Stimulated activated CD8-positive, alpha-beta memory T cell treated with anti-CD3 and anti-CD28 coated beads, Interleukin-7, amount 100 ng/mL, for 48 hours (primary cell): ENCODE measurements at regions not wholly inside any gene's neighbourhood (a gene's known extent, or its start where the extent isn't known, plus 50 kb on each side); places are given as distances from the start of the nearest gene placed in this dataset.

Experiments
- DNase-seq, 2 donors: peaks; one replicate each; pipeline ENCODE4 v3.0.0-alpha.2; 2020; ENCODE audit warnings: low read depth in 1 of 2; ENCODE audit errors: extremely low read depth in 1 of 2

GRCh38 chr4:1500231-1500965, 94.2 kb upstream of the NKX1-1 start:
- no peak for DNase-seq

- no peak for DNase-seq
These were observed 93.2 kb upstream of the NKX1-1 start for GRCh38 chr4:1499465-1499864.

- no peak for DNase-seq
These were observed 91.1 kb upstream of the NKX1-1 start for GRCh38 chr4:1497189-1497801.

GRCh38 chr4:1496116-1496642, 89.9 kb upstream of the NKX1-1 start:
- DNase-seq: no peak

GRCh38 chr4:1495416-1496115, 89.3 kb upstream of the NKX1-1 start:
- DNase-seq: no peak

GRCh38 chr4:1494416-1495315, 88.4 kb upstream of the NKX1-1 start:
- DNase-seq: no peak

GRCh38 chr4:1493540-1494287, 87.5 kb upstream of the NKX1-1 start:
- DNase-seq: no peak

- no peak for DNase-seq
These were observed 86.7 kb upstream of the NKX1-1 start for GRCh38 chr4:1492651-1493539.

- no peak for DNase-seq
These were observed 85.9 kb upstream of the NKX1-1 start for GRCh38 chr4:1492142-1492457.

- no peak for DNase-seq
These were observed 85.3 kb upstream of the NKX1-1 start for GRCh38 chr4:1491328-1492141.

- no peak for DNase-seq
These were observed 84.5 kb upstream of the NKX1-1 start for GRCh38 chr4:1490654-1491327.

GRCh38 chr4:1490011-1490653, 83.9 kb upstream of the NKX1-1 start:
- no peak for DNase-seq

GRCh38 chr4:1489639-1489995, 83.4 kb upstream of the NKX1-1 start:
- no peak for DNase-seq

- no peak for DNase-seq
These were observed 82.8 kb upstream of the NKX1-1 start for GRCh38 chr4:1488831-1489638.

GRCh38 chr4:1488357-1488756, 82.1 kb upstream of the NKX1-1 start:
- DNase-seq: no peak

- DNase-seq: no peak
These were observed 81.5 kb upstream of the NKX1-1 start for GRCh38 chr4:1487761-1488160.

GRCh38 chr4:1487106-1487505, 80.9 kb upstream of the NKX1-1 start:
- no peak for DNase-seq
